C4-2B (cell line): ENCODE measurements at regions not wholly inside any gene's neighbourhood (a gene's known extent, or its start where the extent isn't known, plus 50 kb on each side); places are given as distances from the start of the nearest gene placed in this dataset.

Experiments used
- ZFX ChIP-seq: fragments of 450-650 bp; IDR thresholded peaks from 2 replicates; pipeline ENCODE4 v1.6.1; 2017
- TF ChIP-seq, protein P1 (sequence below): fragments of 450-650 bp; conservative IDR thresholded peaks from 2 replicates; pipeline ENCODE4 v1.5.1; 2017; ENCODE audit warnings: mild to moderate bottlenecking

DNA sequence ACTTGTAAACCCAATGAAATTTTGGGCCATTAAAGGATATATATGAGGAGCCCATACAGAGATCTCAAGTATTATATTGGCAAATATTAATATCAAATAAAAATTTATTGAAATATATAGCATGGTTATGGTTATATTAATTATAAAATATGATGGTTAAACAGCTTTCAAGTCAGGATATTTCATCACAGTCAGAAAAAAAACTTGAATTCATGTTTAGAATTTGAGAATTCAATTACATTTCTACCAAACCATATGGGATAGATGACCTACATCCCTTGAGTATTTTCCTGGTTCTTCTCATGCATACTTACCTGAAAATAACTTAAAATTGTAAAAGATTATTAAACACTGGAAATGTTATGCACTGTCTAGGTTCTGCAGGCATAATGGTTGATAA is 956.1 kb upstream of the EDIL3 start:
- TF ChIP-seq, protein P1, sequence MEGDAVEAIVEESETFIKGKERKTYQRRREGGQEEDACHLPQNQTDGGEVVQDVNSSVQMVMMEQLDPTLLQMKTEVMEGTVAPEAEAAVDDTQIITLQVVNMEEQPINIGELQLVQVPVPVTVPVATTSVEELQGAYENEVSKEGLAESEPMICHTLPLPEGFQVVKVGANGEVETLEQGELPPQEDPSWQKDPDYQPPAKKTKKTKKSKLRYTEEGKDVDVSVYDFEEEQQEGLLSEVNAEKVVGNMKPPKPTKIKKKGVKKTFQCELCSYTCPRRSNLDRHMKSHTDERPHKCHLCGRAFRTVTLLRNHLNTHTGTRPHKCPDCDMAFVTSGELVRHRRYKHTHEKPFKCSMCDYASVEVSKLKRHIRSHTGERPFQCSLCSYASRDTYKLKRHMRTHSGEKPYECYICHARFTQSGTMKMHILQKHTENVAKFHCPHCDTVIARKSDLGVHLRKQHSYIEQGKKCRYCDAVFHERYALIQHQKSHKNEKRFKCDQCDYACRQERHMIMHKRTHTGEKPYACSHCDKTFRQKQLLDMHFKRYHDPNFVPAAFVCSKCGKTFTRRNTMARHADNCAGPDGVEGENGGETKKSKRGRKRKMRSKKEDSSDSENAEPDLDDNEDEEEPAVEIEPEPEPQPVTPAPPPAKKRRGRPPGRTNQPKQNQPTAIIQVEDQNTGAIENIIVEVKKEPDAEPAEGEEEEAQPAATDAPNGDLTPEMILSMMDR, result no peak
- TF ChIP-seq ZFX, result no peak
